ENCODE measurements at regions not wholly inside any gene's neighbourhood (a gene's known extent, or its start where the extent isn't known, plus 50 kb on each side); places are given as distances from the start of the nearest gene placed in this dataset.

GRCh38 chr4:74610491-74610890, 165.6 kb downstream of the AREG start:
- in situ Hi-C loops (cut with HindIII; ENCODE audit: low sequenced_read_pairs): no loop called here

- in situ Hi-C loops (cut with HindIII; ENCODE audit: low sequenced_read_pairs): no loop called here
Observed at GRCh38 chr4:74612837-74613236, 167.9 kb downstream of the AREG start.

- in situ Hi-C loops (cut with HindIII; ENCODE audit: low sequenced_read_pairs): no loop called here
Observed at GRCh38 chr4:74613266-74613665, 168.3 kb downstream of the AREG start.

GRCh38 chr4:74615411-74615810, 170.5 kb downstream of the AREG start:
- in situ Hi-C loops (cut with HindIII; ENCODE audit: low sequenced_read_pairs): no loop called here

- in situ Hi-C loops (cut with HindIII; ENCODE audit: low sequenced_read_pairs): no loop called here
Observed at GRCh38 chr4:74618166-74618565, 173.2 kb downstream of the AREG start.

- in situ Hi-C loops (cut with HindIII; ENCODE audit: low sequenced_read_pairs): no loop called here
Observed at GRCh38 chr4:74618659-74619058, 173.7 kb downstream of the AREG start.

- in situ Hi-C loops (cut with HindIII; ENCODE audit: low sequenced_read_pairs): loop anchor here (5.0 kb wide), 2 partner anchors 78 to 243 kb away; no protein-coding TSS in a partner anchor
Observed at GRCh38 chr4:74619931-74620702, 174.2 kb downstream of the BTC start.

- in situ Hi-C loops (cut with HindIII; ENCODE audit: low sequenced_read_pairs): loop anchor here (5.0 kb wide), 2 partner anchors 79 to 244 kb away; no protein-coding TSS in a partner anchor
Observed at GRCh38 chr4:74621616-74622015, 172.7 kb downstream of the BTC start.

GRCh38 chr4:74623041-74623440, 171.3 kb downstream of the BTC start:
- in situ Hi-C loops (cut with HindIII; ENCODE audit: low sequenced_read_pairs): loop anchor here (5.0 kb wide), 2 partner anchors 81 to 246 kb away; no protein-coding TSS in a partner anchor

GRCh38 chr4:74624351-74625151, 169.8 kb downstream of the BTC start:
- in situ Hi-C loops (cut with HindIII; ENCODE audit: low sequenced_read_pairs): loop anchor here (5.0 kb wide), 2 partner anchors 82 to 247 kb away; no protein-coding TSS in a partner anchor

- in situ Hi-C loops (cut with HindIII; ENCODE audit: low sequenced_read_pairs): no loop called here
Observed at GRCh38 chr4:74625981-74626380, 168.3 kb downstream of the BTC start.

GRCh38 chr4:74627093-74627492, 167.2 kb downstream of the BTC start:
- in situ Hi-C loops (cut with HindIII; ENCODE audit: low sequenced_read_pairs): no loop called here

- in situ Hi-C loops (cut with HindIII; ENCODE audit: low sequenced_read_pairs): no loop called here
Observed at GRCh38 chr4:74627504-74627903, 166.8 kb downstream of the BTC start.

GRCh38 chr4:74628852-74629620, 165.3 kb downstream of the BTC start:
- in situ Hi-C loops (cut with HindIII; ENCODE audit: low sequenced_read_pairs): no loop called here

- in situ Hi-C loops (cut with HindIII; ENCODE audit: low sequenced_read_pairs): no loop called here
Observed at GRCh38 chr4:74630551-74630950, 163.8 kb downstream of the BTC start.

GRCh38 chr4:74631338-74631737, 163.0 kb downstream of the BTC start:
- in situ Hi-C loops (cut with HindIII; ENCODE audit: low sequenced_read_pairs): no loop called here

- in situ Hi-C loops (cut with HindIII; ENCODE audit: low sequenced_read_pairs): no loop called here
Observed at GRCh38 chr4:74631988-74632387, 162.3 kb downstream of the BTC start.

- in situ Hi-C loops (cut with HindIII; ENCODE audit: low sequenced_read_pairs): no loop called here
Observed at GRCh38 chr4:74632634-74633033, 161.7 kb downstream of the BTC start.

GRCh38 chr4:74635074-74635473, 159.2 kb downstream of the BTC start:
- in situ Hi-C loops (cut with HindIII; ENCODE audit: low sequenced_read_pairs): no loop called here

- in situ Hi-C loops (cut with HindIII; ENCODE audit: low sequenced_read_pairs): no loop called here
Observed at GRCh38 chr4:74635490-74636123, 158.7 kb downstream of the BTC start.

GRCh38 chr4:74638001-74638400, 156.3 kb downstream of the BTC start:
- in situ Hi-C loops (cut with HindIII; ENCODE audit: low sequenced_read_pairs): no loop called here

All from DLD1 (cell line).